ENCODE measurements at regions not wholly inside any gene's neighbourhood (a gene's known extent, or its start where the extent isn't known, plus 50 kb on each side); places are given as distances from the start of the nearest gene placed in this dataset.

DNA sequence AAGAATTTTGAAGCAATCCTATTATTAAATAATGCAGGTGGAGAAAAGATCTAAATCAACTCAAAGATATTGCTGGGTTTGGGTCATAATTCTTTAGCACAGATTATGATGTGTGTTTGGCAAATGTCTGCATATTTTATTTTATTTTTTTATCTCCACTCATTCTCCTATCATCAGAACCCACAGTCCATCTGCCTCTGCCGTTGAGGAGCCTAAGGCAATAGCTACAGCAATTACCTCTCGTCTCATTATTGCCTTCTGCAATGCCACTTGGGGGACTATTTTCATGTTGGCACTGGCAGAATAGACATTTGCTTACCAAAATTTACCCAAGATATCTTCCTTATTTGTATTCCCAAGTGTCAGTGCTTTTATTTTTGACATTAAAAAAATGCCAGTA lies 815.9 kb upstream of the CNTNAP5 start:
- DNase-seq = no peak

GRCh38 chr2:123211181-123211580 lies 813.9 kb upstream of the CNTNAP5 start:
- DNase-seq = no peak

GRCh38 chr2:123245156-123245555 lies 779.9 kb upstream of the CNTNAP5 start:
- DNase-seq = no peak

GRCh38 chr2:123258877-123259539 lies 766.1 kb upstream of the CNTNAP5 start:
- DNase-seq = no peak

- no peak for DNase-seq
These were observed 762.2 kb upstream of the CNTNAP5 start for GRCh38 chr2:123262856-123263255.

DNA sequence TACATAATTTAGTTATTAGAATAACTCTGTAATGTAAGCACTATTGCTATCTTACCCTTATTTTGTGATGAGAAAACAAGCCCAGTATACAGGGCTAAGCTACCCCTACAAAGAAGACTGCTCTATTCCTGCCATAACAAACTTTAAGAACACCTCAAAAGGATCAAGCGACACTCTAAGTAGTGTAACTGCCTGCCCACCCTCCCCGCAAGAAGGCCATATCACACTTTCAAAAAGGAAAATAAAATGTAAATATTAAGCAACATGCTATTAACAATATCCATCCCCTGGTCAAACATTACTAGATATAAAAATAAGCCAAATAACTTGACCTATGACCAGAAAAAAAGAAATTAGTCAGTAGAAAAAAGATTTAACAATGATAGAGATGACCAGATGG lies 741.7 kb upstream of the CNTNAP5 start:
- DNase-seq = no peak

DNA sequence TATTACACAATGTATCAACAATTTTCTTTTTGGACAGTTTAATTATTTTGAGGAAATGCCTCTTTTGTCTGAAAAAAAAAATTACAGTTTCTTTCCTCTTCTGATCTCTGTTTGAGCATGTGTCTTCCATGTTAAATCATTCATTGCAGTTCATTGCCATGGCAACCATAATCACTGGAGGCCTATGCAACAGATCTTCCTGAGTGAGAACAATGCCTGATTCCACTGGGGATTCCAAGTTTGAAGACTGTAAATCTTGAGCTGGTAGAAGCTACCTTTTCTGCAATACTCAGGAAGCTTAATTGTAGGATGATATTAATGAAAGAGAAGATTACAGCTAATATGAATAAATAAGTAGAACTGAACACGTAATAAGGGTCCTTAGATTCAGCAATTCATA lies 721.4 kb upstream of the CNTNAP5 start:
- DNase-seq = no peak

Measured in CD4-positive, alpha-beta T cell treated with Interleukin-6 for 4 hours (primary cell).